GM19239 (cell line): ENCODE measurements at regions not wholly inside any gene's neighbourhood (a gene's known extent, or its start where the extent isn't known, plus 50 kb on each side); places are given as distances from the start of the nearest gene placed in this dataset.

Experiments used
- DNase-seq: peaks from one replicate; pipeline ENCODE4 v3.0.0; 2011; ENCODE audit warnings: low spot score; ENCODE audit not compliant: insufficient read length
- FAIRE-seq: peaks from 2 replicates; lab custom pipeline; 2011; peaks lifted over from hg19 to GRCh38; lab: Jason Lieb, UNC

DNA sequence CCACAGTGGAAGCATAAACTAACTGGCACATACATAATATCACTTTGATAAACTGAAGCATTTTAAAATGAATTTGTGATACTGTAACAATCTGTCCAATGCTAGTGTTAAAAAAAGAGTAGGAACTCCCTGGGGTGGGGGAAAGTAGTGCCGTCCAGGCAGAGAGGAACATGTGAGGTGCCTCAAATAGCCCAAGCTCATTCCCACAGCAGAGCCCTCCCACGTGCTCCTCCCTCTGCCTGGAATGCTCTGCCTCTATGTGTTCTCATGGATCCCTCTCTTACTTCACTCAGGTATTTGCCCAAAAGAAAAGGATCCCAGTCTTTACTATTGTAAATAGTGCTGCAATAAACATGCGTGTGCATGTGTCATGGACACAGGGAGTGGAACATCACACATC, 188.1 kb downstream of the NHLRC3 start:
- no peak for DNase-seq
- no peak for FAIRE-seq

DNA sequence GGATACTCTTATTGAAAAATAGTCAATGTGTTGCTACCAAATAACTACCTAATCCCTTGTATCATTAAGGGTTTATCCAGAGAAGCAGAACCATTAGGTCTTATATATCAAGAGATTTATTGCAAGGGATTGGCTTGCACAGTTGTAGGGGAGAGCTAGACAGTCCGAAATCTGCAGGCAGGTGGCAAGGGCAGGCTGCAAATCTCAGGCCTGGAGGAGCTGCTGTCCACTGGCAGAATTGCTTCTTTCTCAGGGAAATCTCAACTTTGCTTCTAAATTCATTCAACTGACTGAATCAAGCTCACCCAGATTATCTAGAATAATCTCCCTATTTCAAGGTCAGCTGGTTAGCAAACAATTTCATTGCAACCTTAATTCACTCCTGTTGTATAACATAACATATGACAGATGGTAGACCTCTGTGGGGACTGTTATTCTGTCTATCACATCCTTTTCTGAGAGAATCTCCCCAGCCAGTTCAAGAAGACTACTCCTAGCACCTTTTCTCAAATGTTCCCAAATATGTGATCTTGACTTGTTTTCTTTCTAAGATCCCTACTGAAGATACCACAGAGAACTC, 194.2 kb downstream of the NHLRC3 start:
- DNase-seq = no peak

DNA sequence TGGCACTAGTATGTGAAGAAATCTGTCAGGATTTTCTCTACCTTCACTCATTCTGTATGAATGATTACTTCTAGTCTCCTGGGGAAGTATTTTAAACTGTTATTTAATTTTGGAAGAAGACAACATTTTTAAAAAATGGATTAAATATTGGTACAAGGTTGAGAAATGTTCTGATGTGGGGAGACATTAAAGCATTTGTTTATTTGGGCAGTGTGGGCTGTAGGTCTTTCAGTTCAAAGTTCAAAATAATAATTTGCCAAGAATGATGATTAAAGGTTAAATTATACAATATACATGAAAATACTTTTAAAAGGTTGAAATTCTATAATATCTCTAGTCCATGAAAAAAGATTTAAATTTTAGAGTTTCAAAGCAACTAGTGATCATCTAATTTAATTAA, 194.7 kb downstream of the NHLRC3 start:
- no peak for FAIRE-seq
- no peak for DNase-seq

More for the DNA sequence above, 194.2 kb downstream of the NHLRC3 start:
- no peak for FAIRE-seq

DNA sequence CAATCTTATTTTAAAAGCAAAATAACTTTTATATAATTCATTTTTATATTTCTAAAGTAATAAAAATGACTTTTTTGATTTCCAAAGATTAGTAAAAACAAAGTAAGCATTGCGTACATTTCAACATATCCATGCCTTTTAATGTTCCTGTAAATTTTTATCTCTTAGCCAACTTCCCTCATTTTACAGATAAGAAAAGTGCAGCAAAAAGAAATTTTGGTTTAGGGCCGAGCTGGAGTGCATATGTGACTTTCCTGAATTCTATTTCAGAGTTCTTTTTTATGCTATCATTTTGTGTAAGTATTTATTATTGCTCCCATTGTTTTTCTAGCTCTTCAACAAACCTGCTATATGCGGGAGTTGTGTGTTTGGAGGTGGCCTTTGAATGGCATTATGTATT, 195.3 kb downstream of the NHLRC3 start:
- DNase-seq = no peak
- no peak for FAIRE-seq

DNA sequence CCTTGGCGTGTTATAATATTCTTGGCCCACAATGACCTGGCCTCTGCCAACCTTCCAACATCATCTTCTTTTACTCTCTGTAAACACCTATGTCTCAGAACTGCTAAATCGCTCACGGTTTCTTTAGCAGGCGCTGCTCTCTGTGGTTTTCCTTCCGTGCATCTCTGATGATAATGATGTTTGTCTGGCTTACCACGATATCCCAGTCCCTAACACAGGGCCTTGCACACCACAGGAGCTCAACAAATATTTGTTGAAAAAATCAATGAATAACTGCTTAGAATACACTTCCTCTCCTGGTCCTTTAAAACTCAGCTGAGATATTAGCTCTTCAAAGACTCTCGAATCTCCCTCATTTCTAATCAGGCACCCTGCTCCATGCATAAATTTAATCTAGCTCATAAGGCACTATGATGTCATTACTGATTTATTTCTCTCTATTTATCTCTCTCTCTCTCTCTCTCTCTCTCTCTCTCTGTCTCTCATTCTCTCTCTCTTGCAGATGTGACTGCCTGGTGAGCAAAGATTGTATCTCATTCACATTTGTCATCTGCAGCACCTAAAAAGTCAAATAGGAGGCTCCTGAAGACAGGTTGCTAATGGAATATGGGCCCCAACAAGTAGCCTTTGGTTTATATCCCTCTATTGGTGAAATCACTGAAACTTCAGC, 206.4 kb downstream of the NHLRC3 start:
- DNase-seq (no peak), FAIRE-seq (no peak)

DNA sequence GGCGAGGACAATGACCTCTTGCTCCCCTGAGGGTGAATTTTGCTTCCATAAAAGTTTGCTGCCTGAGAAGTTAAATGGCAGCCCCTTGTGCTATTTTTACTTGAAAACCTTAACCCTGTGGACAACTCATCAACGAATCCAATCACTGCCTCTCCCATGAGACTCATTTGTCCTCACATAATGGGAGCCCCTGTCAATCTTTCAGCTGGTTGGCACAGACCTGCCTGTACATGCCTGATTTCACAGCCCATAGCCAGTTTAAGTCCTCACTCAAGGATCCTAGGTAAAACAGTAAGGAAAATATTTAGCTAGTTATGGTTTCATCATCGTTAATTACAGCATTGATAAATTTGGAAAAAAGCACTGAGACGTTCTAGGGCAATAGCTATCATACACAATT, 207.4 kb downstream of the NHLRC3 start:
- FAIRE-seq (no peak), DNase-seq (no peak)

DNA sequence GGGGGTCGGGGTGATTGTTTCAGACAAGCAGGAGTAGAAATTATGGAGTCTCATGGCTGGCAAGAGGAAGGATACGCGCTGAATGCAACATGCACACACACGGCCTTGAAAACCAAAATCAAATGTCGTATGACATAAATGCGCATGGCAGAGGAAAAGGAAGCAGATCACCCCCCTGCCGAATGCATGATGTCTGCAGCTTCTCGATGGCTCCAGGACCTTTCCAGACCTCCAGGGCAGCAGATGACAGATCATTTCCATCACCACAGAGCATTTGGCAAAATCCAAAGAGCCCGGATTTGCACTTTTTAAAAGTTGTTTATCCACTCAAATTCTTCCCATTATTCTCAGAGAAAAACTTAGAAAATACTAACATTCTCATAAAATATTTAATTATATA, 211.7 kb downstream of the NHLRC3 start:
- FAIRE-seq = no peak
- no peak for DNase-seq

DNA sequence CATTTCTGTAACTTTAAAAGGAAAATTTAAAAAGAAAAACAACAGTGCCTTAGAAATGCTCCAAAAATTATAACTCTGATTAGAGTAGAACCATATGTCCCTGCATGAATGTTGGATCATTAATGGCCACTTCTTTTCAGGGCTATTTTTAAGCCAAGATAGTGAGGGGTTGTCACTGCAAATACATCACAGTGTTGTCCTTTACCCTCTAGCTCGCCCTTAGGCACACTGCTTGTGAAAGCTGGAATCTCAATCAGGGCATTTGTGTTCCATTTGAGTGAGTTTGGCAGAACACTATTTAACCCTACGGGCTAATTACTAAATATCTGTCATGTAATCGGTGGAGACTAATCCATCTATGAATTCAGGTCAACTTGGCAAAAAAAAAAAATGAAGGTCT, 212.2 kb downstream of the NHLRC3 start:
- no peak for DNase-seq
- no peak for FAIRE-seq

DNA sequence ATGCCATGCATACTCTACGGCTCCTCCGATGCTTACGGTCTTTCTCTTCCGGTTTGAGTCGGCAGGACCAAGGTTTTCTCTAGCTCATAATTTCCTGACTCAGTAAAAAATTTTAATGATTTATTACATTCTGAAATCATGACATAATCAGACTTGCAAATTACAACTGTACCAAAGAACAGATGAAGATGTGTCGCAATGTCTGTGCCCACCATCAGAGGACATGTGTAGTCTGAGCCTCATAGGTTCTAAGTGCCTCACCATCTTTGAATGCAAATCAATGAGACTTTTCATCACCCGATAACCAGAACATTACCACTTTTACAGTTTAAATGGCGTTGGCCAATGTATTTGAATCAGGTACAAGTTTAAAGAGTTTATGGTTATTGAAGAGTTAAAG, 213.1 kb downstream of the NHLRC3 start:
- no peak for DNase-seq
- FAIRE-seq = no peak

DNA sequence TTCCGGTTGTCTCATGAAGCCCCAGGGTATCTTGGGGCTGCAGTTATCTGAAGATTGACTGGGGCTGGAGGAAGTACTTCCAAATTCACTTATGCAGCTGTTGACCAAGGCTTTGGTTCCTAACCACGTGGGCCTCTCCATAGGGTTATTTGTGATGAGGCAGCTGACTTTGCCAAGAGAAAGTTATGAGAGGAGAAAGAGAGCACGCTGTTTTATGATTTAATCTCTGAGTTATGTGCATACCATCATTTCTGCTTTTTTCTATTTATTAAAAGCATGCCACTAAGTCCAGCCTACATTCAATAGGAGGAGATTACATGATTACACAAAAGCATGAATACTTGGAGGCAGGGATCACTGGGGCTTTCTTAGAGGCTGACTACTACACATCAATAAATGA, 215.5 kb downstream of the NHLRC3 start:
- DNase-seq (no peak), FAIRE-seq (no peak)

DNA sequence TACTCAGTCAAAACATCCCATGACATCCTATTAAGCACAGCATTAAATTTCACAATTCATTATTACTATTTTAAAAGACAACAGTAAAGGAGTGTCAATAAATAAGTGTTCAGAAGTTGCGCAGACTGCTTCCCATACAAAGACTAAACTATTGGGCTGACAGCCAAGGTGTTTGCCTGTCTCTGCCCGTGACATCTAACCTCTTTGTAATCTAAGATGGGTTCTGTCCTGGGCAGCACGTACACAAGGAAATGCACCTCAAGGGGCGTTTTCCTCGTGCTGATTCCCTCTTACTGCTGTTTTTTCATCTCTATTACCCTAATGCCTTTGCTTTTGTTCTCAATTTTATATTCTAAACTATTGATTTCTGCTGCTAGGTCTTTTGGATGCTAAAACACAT, 216.3 kb downstream of the NHLRC3 start:
- FAIRE-seq = no peak
- DNase-seq = no peak

DNA sequence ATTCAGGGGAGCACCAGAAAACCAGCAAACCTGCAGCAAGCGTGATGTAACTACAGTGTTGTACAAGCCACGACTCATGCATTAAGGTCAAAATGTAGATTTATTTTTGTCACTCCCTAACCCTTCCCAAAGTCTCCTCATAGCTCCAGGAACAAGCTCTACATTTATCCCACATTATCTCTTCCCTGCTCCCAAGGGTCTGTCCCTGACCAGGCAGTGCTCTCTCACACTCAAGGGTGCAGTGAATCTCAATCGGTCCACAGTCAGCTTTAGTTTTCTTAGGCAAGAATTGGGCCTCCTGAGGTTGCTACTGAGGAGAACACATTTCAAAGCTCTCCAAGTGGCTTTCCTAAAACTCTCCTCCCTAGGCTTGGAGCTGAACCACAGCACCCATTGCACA, 219.4 kb downstream of the NHLRC3 start:
- no peak for DNase-seq
- FAIRE-seq = no peak

DNA sequence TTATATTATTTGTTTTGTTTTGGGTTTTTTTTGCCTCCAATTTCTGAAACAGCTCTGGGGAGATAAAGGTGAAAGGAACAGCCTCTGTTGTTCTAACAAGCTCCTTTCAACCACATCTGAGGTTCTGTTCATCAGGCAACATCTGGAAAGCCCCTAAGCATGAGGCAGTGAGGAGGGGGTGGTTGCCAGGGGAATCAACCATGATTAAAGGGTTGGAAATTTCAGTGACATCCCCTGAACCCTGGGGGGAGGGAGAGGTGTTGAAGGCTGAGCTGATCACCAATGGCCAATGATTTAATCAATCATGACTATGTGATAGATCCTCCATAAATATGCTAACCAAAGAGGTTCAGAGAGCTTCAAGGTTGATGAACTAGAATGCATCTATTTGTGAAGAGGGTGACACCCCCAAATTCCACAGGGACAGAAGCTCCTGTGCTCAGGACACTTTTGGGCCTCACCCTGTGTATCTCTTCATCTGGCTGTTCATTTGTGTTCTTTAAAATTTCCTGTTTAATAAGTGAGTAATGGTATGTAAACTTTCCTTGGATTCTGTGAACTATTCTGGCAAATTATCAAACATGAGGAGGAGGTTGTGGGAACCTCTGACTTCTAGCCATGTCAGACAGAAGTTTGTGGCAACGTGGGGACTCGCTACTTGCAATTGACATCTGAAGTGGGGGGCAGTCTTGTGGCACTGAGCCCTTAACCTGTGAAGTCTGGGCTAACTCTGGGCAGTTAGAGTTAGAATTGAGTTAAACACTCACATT, 221.3 kb downstream of the NHLRC3 start:
- FAIRE-seq (no peak), DNase-seq (no peak)

DNA sequence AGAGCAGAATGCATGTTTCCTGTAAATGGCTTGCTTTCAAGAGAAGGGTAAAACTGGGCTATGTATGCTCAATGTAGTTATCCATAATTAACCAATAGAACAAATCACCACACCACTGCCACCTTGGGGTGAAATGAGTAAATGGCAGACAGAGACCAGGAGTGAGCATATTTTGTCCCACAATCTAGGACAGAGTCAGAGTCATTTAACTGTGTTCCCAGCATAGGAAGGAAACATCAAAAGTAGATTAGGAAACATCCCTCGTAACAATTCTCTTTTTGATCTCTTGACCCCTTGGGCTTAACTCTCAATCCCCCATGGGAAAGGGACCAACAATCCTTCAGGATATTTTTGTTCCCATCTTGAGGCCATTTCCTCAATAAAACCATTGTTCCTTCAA, 224.8 kb downstream of the NHLRC3 start:
- peak; percentile 76 for FAIRE-seq
- DNase-seq = peak; percentile 34

DNA sequence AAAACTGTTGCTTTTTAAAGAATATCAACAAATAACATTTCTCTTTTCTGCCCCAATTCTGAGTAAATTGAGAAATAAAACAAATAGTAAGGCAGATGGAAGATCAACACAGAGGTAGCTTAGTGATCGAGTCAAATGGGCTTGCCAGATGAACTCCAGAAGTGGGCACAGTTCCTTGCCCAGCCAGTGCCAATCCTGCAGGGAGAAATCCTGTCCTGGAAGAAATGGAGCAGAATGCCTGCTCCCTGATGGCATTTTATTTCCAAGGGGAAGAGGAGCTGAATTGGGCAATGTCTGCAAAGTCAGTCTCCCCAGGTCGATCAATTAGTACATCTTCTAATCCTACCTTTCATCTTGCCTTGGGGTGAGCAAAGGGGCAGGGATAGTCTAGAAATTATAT, 225.3 kb downstream of the NHLRC3 start:
- FAIRE-seq (no peak), DNase-seq (no peak)

DNA sequence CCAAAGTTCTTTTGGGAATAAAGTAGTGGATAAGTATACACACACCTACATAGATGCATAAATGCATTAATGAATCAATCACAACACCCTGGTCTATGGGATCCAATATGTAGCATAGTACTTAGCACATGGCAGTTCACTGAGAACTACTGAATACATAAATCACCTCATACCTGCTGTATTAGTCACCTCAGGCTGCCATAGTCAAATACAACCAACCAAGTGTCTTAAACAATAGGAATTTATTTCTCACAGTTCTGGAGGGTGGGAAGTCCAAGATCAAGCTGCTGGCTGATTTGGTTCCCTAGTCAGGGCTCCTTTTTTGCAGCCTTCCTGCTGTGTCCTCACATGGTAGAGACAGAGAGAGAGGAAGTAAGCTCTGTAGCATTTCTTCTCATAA, 228.2 kb downstream of the NHLRC3 start:
- no peak for FAIRE-seq
- no peak for DNase-seq

DNA sequence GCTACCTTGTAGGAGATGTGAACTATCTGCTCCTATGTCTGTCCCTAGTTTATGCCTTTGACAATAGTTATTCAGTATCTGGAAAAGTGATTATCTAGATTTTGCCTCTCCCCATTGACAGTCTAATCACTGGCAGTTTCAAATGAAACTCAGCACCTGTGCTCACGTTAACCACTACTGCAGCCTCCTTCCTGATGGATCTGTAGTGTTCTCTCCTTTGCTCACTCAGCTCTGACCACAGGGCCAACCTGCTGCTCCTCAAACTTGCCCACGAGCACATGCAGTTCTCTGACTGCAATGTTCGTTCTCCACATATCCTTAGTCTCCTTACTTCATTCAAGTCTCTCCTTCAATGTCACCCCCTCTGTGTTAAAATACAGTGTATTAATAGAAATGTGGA, 230.1 kb downstream of the NHLRC3 start:
- no peak for FAIRE-seq
- DNase-seq = no peak

DNA sequence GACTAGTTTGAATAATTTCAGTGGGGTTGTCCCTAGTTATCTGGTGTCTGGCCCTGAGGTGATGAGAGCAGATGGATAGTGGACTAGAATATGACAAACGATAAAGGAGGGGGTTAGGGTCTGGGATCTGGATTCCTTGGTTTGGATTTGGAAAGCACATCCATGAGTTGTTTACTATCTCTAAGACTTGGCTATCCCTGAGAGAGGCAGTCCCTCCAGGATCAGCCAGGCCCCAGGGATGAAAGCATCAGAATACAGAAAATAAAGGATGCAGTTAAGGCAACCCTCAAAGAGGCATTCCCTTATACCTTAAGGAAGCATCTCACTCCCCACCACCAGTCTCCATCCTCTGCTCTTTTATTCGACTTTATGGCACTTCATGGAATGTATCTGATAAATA, 230.7 kb downstream of the NHLRC3 start:
- DNase-seq (no peak), FAIRE-seq (no peak)

DNA sequence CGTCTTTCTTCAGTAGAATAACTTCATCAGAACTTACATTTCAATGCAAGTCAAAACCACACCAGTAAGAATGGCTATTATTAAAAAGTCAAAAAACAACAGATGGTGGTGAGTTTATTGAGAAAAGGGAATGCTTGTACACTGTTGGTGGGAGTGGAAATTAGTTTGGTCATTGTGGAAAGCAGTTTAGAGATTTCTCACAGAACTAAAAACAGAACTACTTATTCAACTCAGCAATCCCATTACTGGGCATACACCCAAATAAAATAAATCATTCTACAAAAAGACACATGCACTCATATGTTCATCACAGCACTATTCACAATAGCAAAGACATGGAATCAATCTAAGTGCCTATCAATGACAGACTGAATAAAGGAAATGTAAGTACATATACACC, 231.2 kb downstream of the NHLRC3 start:
- FAIRE-seq (no peak), DNase-seq (no peak)

DNA sequence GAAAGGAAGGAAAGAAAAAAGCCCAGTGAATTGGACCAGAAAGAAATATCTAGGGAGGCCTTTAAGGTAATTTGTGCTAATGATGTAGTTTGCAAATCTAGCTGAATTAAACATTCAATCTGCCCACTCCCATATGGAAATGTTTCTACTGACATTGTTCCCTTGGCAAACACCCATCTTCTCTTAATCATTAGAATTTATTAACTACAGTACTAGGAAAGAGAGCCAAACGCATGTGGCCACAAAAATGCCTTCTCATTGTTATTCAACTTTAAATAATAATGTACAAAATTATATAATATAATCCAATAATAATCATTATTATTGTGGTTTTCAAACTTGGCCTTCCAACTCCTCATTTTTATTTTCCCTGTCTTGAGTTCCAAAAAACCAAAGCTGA, 234.7 kb downstream of the NHLRC3 start:
- DNase-seq (no peak), FAIRE-seq (no peak)

DNA sequence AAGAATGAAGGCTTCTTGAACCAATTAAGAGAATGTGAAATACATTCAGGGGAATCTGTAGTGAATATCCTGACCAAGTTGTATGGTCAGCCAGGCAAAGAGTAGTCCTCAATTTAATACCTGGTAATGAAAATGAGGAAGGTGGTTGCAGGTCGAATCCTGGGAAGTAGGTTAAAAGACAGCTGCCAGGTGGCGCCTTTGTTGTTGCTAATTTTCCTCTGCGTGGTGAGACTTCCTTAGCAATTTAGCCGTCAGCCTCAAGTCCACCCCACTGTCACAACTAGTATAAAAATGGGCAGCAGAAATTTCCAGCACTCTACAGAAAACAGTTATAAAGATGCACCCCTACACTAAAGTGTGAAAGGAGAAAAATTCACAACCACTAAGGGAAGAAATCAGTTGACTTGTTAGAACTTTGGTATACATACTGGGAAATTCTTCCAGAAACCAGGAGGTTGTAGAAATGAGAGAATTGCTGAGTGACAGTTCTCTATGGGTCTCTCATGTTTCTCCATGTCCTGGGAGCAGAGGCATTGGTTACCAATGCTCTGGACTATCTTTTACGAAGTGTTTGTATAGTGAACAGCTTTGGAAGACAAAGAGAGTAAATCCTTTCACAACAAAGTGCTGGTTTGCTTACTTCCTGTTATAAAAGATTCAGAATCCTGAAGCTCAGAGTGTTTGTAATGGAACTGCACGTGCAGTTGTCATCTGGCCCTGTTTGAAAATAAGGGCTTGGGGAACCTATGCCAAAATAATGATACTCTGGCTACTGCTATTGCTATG, 235.9 kb downstream of the NHLRC3 start:
- no peak for DNase-seq
- no peak for FAIRE-seq
